Adipocyte (in vitro differentiated cells): ENCODE measurements at regions not wholly inside any gene's neighbourhood (a gene's known extent, or its start where the extent isn't known, plus 50 kb on each side); places are given as distances from the start of the nearest gene placed in this dataset.

Experiments
- DNase-seq: peaks from one replicate; pipeline ENCODE4 v3.0.0-alpha.2; 2015; ENCODE audit warnings: low read depth
- H3K27me3 ChIP-seq: replicated peaks from 2 replicates; pipeline ENCODE4 v1.7.0; 2013; ENCODE audit warnings: mild to moderate bottlenecking, low read length, moderate library complexity; ENCODE audit not compliant: control insufficient read depth, insufficient read depth
- H3K36me3 ChIP-seq: 2 replicates; pipeline ENCODE4 v1.7.0; 2013; ENCODE audit warnings: low read length, mild to moderate bottlenecking, moderate library complexity; ENCODE audit not compliant: control insufficient read depth, insufficient read depth, severe bottlenecking
- H3K4me1 ChIP-seq: 2 replicates; pipeline ENCODE4 v1.7.0; 2013; ENCODE audit warnings: mild to moderate bottlenecking, low read length, moderate library complexity; ENCODE audit not compliant: control insufficient read depth, insufficient read depth
- H3K4me3 ChIP-seq: 2 replicates; pipeline ENCODE4 v1.7.0; 2013; ENCODE audit warnings: mild to moderate bottlenecking, low read length, moderate library complexity
- H3K9ac ChIP-seq: 2 replicates; pipeline ENCODE4 v1.7.0; 2013; ENCODE audit warnings: mild to moderate bottlenecking, low read length, moderate library complexity
- H3K9me3 ChIP-seq: 2 replicates; pipeline ENCODE4 v1.7.0; 2013; ENCODE audit warnings: mild to moderate bottlenecking, low read length, moderate library complexity; ENCODE audit not compliant: control insufficient read depth

DNA sequence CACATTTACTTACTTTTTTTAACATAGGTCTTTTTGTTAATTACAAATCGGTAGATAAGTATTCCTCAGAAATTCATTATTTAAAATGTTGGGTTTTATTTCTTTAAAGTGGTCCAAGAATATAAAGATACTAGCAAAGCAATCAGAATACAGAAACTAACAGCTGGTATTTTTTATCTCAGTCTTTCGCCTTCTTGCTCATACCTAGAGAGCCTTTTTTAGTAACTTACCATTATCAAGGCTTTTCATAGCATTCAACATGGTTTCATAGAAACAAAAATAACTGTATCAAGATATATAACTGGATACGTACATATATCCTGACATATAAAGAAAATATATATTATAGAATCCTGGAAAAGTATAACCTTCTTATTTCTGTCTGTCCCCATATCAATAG lies 227.8 kb upstream of the MIR17HG start:
- DNase-seq: no peak
- H3K36me3 ChIP-seq: no peaks in the 10 kb centered on the region
- H3K9me3 ChIP-seq: no peaks in the 10 kb centered on the region
- no peaks in the 10 kb centered on the region for H3K4me1 ChIP-seq
- H3K27me3 ChIP-seq: no peaks in the 10 kb centered on the region
- no peak overlapping the region for H3K4me3 ChIP-seq
- H3K9ac ChIP-seq: no peak overlapping the region

DNA sequence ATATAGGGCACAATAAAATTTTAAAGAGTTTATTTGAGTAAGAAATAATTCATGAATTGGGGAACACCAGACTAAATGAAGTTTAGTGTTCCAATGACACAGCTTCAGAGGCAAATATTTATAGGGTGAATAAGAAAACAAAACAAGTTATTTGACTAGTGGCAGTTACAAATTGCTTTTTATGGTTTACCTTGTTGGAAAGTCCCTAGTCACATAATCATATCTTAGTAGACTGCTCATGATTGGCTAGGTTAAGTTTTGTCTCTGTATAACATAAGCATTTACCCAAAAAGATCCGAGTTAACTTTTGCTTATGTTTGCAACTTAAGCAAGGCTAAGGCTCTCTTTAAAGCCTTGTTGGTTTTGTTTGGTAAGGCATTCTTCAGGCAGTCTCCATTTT lies 224.7 kb upstream of the MIR17HG start:
- Histone ChIP-seq H3K9me3 (no peaks in the 10 kb centered on the region), H3K36me3 (no peaks in the 10 kb centered on the region), H3K9ac (no peak overlapping the region), H3K4me1 (no peaks in the 10 kb centered on the region), H3K27me3 (no peaks in the 10 kb centered on the region), H3K4me3 (no peak overlapping the region)
- no peak for DNase-seq

DNA sequence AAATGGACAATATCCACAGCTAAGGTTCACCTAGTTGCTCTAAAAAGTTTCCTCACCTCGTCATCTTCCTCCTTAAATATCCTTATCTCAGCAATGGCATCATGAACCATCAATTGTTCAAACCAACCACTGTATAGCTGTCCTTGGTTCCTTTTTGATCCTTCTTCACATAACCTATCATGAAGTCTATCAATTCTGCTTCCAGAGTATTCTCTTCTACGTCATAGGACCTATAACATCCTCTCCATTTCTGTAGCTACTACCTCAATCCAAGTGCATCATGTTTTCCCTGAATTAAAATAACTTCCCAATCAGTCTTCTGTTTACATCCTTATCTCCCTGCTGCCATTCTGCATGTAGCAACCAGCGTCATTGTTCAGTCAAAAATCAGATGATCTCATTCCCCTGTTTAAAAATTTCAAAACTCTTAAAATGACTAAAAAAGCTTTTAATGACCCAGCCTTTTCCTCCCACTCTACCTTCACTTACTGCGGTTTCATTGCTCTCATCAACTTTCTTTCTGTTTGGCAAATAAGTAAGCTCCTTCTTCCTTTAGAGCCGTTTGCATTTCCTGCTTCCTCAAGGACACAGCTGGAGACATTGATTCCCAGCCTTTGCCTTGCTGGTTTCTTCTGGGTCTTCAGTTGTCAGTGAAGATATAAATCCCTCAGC lies 223.9 kb upstream of the MIR17HG start:
- Histone ChIP-seq H3K9ac (no peak overlapping the region), H3K27me3 (no peaks in the 10 kb centered on the region), H3K4me3 (no peak overlapping the region), H3K9me3 (no peaks in the 10 kb centered on the region), H3K36me3 (no peaks in the 10 kb centered on the region), H3K4me1 (no peaks in the 10 kb centered on the region)
- no peak for DNase-seq

DNA sequence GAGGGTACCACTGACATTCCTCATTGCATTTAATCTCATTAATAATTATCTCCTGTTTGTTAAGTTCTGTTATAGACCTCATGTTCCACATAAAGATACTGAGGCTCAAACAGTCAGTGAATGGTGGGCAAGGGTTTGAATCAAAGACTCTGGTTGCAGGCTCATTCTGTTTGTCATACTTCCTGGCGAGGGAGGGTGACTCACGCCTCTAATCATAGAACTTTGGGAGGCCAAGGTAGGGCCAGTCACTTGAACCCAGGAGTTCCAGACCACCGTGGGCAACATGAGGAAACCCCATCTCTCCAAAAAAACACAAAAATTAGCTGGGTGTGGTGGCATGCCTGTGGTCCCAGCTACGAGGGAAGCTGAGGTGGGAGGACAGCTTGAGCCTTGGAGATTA lies 220.7 kb upstream of the MIR17HG start:
- Histone ChIP-seq H3K9me3 (no peaks in the 10 kb centered on the region), H3K36me3 (no peaks in the 10 kb centered on the region), H3K27me3 (no peaks in the 10 kb centered on the region), H3K4me3 (no peak overlapping the region), H3K4me1 (no peaks in the 10 kb centered on the region), H3K9ac (no peak overlapping the region)
- DNase-seq: no peak

DNA sequence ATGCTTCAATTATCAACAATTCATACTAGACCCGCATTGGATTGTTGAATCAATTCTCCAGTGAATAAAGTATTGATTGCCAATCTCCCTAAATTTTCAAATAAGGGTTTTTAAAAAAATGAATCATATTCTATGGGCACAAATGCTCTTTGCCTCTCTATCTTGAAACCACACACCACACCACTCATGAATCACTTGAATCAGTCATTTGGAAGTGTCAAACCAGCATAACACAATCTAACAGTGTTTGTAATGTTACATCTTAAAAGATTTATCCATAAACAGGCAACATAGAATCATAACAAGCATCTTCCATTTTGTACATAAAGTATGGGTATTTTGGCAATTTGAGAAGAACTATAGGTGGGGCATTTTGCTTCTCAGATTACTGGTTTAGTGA lies 219.5 kb upstream of the MIR17HG start:
- no peaks in the 10 kb centered on the region for H3K36me3 ChIP-seq
- no peaks in the 10 kb centered on the region for H3K27me3 ChIP-seq
- H3K4me3 ChIP-seq: no peak overlapping the region
- H3K9ac ChIP-seq: no peak overlapping the region
- H3K9me3 ChIP-seq: no peaks in the 10 kb centered on the region
- H3K4me1 ChIP-seq: no peaks in the 10 kb centered on the region
- no peak for DNase-seq

DNA sequence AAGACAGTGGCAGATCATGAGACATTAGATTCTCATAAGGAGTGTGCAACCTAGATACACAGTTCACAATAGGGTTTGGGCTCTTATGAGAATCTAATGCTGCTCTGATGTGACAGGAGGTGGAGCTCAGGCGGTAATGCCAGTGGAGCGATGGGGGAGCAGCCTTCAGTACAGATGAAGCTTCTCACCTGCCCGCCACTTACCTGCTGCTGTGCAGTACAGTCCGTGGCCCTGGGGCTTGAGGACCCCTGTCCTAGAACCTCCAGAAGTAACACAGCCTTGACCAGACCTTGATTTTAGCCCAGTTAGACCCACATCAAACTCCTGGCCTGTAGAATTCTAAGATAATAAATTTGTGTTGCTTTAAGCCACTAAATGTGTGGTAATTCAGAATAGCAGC lies 215.1 kb upstream of the MIR17HG start:
- no peaks in the 10 kb centered on the region for H3K36me3 ChIP-seq
- H3K9ac ChIP-seq: no peak overlapping the region
- peaks cover 6% of the 10 kb centered on the region for H3K4me1 ChIP-seq
- no peak overlapping the region for H3K4me3 ChIP-seq
- H3K9me3 ChIP-seq: no peaks in the 10 kb centered on the region
- DNase-seq: no peak
- no peaks in the 10 kb centered on the region for H3K27me3 ChIP-seq

DNA sequence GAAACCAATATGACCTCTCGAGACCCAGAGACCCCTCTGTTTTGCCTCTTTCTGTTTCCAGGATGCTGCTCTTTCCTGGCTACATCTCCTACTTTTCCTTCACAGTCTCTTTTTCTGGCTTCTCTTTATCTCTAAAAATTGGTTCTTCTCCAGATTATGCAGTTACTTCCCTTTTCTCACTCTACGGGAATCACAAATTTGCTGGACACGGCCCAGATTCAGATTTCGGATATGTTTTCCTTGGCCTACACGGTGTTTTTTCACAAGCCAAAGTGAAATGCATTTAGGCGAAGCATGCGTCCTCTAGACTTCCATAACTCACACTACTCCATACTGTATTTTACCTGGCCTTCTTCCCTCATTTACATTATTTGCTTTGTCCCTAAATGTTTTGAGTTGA lies 214.7 kb upstream of the MIR17HG start:
- Histone ChIP-seq H3K9me3 (no peaks in the 10 kb centered on the region), H3K36me3 (no peaks in the 10 kb centered on the region), H3K4me3 (no peak overlapping the region), H3K9ac (no peak overlapping the region), H3K4me1 (peaks cover 6% of the 10 kb centered on the region), H3K27me3 (no peaks in the 10 kb centered on the region)
- DNase-seq: no peak

DNA sequence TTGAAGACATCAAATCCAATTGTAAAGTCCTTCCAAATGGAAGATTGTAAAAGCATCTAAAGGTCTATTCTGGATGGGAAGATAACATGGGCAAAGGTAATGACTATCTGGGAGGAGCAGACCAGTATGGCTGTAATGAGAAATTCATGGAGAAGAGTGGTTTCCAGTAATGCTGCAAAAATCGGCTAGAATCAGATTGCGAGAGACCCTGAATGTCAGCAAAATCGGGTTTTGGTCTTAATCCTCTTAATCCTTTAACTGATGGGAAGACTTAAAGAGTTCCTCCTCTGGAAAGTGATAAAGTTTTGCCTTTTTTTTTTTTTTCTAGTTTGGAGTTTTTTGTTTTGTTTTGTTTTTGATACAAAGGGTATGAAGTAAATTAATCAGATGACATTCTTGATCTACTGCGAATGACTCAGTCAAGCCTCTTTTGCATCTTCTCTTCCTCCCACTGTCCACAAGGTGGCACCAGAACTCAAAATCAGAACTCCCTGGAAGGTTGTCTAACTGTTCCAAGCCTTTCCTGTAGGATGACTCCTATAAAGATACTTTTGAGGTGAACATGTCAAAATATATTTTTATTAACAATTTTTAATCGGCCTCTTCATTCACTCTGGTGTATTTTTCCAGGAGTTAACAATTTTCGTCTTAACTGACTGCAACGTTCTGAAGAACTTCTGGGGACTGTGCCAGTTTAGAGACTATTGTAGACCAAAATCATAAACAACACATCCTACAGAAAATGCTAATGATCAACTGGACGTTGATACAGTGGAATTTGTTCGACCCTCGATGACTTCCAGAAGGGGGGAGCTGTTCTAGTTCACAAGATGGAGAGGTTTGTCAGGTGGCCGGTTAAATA lies 213.3 kb upstream of the MIR17HG start:
- DNase-seq: peak; percentile 52
- H3K27me3 ChIP-seq: peaks cover under 1% of the 10 kb centered on the region
- no peaks in the 10 kb centered on the region for H3K36me3 ChIP-seq
- H3K4me1 ChIP-seq: peaks cover 6% of the 10 kb centered on the region
- no peak overlapping the region for H3K4me3 ChIP-seq
- H3K9me3 ChIP-seq: no peaks in the 10 kb centered on the region
- H3K9ac ChIP-seq: no peak overlapping the region

DNA sequence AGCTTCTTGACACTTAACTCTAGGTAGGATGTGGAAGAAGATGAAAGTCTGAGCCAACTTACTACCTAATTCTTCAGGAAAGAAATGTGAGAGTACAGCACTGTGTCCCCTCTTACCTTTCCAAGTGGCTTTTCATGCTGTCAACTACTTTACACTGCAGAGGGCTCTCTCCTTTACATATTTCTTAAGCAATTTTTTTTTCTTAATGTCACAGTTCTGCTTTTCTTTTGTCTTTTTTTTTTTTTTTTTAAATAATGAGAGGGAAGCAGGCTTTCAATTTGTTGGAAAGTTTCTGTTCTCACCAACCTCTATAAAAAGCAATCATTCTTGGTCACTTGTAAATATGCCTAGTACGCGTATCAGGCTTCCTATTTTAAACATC lies 212.7 kb upstream of the MIR17HG start:
- H3K4me3 ChIP-seq: no peak overlapping the region
- H3K9ac ChIP-seq: no peak overlapping the region
- no peaks in the 10 kb centered on the region for H3K36me3 ChIP-seq
- H3K4me1 ChIP-seq: peaks cover 6% of the 10 kb centered on the region
- peaks cover 6% of the 10 kb centered on the region for H3K27me3 ChIP-seq
- H3K9me3 ChIP-seq: no peaks in the 10 kb centered on the region
- no peak for DNase-seq

DNA sequence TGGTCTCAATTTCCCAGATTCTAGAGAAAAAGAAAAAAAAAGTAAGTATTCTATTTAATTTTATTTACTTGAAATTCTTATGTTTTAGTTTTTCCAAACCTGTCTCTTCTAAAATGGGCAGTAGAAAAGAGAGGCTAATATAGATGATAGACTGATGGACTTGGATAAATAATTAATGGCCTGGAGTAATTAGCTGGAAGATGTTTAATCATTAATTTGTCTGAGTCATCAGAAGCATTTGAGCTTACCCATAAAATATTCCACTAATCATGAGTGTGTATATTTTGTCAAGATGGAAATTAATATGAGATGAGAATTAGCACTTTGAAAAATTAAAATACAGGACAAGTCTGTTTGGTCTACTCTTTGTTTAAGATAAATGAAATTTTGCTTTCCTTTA lies 212.1 kb upstream of the MIR17HG start:
- no peak overlapping the region for H3K4me3 ChIP-seq
- no peak overlapping the region for H3K9ac ChIP-seq
- H3K9me3 ChIP-seq: no peaks in the 10 kb centered on the region
- DNase-seq: no peak
- no peaks in the 10 kb centered on the region for H3K36me3 ChIP-seq
- peaks cover 6% of the 10 kb centered on the region for H3K4me1 ChIP-seq
- H3K27me3 ChIP-seq: peaks cover 12% of the 10 kb centered on the region

DNA sequence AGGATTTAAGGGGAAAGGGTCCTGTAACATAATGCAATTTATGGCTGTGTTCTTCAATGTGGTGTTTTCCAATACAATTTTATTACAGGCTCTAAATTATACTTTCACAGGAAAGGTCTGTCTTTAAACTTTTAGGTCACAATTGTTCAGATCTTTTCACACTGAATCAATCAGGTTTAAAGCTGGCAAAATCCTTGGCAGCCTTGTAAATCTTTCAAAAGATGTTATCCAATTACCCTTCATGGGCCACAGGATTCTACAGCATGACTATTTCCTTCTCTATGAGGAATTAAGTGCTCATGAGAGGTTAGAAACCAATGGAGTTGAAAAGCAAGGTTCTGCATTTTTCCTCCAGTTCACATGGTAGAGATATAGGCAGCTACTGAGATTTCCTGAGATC lies 211.5 kb upstream of the MIR17HG start:
- no peaks in the 10 kb centered on the region for H3K36me3 ChIP-seq
- H3K27me3 ChIP-seq: peaks cover 15% of the 10 kb centered on the region
- no peak for DNase-seq
- no peaks in the 10 kb centered on the region for H3K9me3 ChIP-seq
- peaks cover 6% of the 10 kb centered on the region for H3K4me1 ChIP-seq
- no peak overlapping the region for H3K4me3 ChIP-seq
- H3K9ac ChIP-seq: no peak overlapping the region
